DOHH2 (cell line): ENCODE measurements at regions not wholly inside any gene's neighbourhood (a gene's known extent, or its start where the extent isn't known, plus 50 kb on each side); places are given as distances from the start of the nearest gene placed in this dataset.
"Not testable (repeated sequence)": the region's sequence is repeated elsewhere in the genome, so short reads cannot be mapped to it uniquely, and the experiment has no call there.

Experiments used
- CTCF ChIP-seq: fragments of 200-600 bp; sonication (generic); IDR thresholded peaks from one replicate; pipeline ENCODE4 v1.5.1; 2014; ENCODE audit warnings: antibody characterized with exemption, mild to moderate bottlenecking, low read depth, low read length; ENCODE audit not compliant: poor library complexity, severe bottlenecking
- EZH2phosphoT487 ChIP-seq: fragments of 200-600 bp; sonication (generic); IDR thresholded peaks from 2 replicates; pipeline ENCODE4 v1.6.1; 2017; ENCODE audit warnings: borderline replicate concordance, mild to moderate bottlenecking, antibody characterized with exemption, low read length, moderate library complexity, mixed read lengths

GRCh38 chr2:87326754-87327153, 305.1 kb upstream of the PLGLB1 start:
- not testable (repeated sequence) for TF ChIP-seq CTCF, EZH2phosphoT487
